HG03060 (cell line): ENCODE measurements at regions not wholly inside any gene's neighbourhood (a gene's known extent, or its start where the extent isn't known, plus 50 kb on each side); places are given as distances from the start of the nearest gene placed in this dataset.
"Not testable (repeated sequence)": the region's sequence is repeated elsewhere in the genome, so short reads cannot be mapped to it uniquely, and the experiment has no call there.

ENCODE experiments used
- ATAC-seq: cut with Tn5 transposase; IDR thresholded peaks from one replicate; pipeline ENCODE4 v1.9.1; 2021; ENCODE audit warnings: low read depth, moderate number of reproducible peaks; ENCODE audit not compliant: unreplicated experiment

DNA sequence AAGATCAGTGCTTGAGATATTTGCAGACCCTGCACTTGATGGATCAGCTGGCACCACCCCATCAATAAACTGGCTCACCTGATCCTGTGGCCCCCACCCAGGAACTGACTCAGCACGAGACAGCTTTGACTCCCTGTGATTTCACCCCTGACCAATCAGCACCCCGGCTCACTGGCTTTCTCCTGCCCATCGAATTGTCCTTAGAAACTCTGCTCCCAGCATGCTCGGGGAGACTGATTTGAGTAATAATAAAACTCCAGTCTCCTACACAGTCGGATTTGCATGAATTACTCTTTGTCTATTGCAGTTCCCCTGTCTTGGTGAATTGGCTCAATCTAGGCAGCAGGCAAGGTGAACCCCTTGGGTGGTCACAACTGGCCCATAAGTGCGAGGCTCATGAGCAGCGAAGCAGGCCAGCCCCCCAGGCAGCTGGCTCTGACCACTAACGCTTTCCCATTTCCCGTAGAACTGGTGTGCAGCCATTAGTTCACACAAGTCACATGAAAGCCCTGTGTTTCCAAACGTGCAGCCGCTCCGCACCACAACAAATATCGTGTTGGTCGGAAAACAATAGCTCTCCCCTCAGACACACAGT lies 79.6 kb downstream of the RSPH3 start:
- no peak for ATAC-seq

DNA sequence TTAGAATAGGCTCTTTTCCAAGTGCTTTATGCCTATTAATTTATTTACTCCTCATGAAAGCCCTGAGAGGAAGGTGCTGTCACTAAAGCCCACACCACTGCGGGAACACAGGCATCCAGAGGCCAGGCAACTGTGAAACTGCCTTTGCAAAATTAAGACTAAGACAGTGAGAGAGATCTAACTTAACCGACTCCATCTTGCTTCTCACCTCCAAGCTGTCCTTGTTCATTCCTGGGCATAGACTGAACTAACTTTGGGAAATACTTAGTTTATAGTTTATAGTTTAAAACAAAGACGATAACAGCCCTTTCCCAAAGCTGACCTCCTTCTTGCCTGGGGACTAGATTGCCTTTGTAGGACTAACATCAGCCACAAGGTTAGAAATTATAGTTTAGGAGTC lies 80.1 kb downstream of the RSPH3 start:
- no peak for ATAC-seq

DNA sequence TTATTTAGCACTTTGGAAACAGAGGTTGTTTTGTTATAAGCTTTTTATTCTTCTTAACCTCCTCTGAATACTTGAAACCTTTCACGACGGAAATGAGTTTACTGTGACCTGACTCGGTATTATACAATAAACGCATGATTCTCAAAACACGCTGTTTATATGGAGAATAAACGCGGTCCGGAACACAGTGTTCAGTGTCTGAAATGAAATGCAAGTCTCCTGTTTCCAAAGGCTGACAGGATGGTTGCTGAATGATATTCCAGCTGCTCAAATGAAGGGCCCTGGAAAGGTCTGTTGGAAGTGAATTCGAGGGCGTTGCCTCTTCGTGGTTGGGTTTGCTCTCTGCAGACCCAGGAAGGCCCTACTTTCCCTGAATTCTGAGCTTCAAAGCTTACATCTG lies 83.4 kb downstream of the RSPH3 start:
- no peak for ATAC-seq

GRCh38 chr6:158914923-158915322 lies 85.1 kb downstream of the RSPH3 start:
- no peak for ATAC-seq

DNA sequence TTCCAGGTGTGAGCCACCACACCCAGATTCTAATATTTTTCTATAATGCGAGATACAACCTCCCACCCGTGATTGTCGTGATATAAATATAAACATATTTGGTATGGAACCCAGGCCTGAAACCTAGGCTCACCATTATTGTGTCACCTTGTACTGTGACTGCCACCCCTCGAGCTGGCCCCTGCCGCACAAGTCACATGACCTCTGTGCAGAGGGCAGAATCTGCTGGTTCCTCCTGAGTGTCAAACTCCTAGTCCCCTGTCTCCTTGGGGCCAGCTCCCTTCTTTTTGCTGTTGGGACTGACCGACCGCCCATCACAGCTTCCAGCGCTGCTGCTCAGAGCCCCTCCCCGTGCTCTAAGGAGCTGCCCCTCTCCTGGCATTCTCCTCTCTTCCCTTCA lies 86.4 kb downstream of the RSPH3 start:
- ATAC-seq: no peak

- no peak for ATAC-seq
Measured at GRCh38 chr6:158912655-158913054, 87.3 kb downstream of the RSPH3 start.

DNA sequence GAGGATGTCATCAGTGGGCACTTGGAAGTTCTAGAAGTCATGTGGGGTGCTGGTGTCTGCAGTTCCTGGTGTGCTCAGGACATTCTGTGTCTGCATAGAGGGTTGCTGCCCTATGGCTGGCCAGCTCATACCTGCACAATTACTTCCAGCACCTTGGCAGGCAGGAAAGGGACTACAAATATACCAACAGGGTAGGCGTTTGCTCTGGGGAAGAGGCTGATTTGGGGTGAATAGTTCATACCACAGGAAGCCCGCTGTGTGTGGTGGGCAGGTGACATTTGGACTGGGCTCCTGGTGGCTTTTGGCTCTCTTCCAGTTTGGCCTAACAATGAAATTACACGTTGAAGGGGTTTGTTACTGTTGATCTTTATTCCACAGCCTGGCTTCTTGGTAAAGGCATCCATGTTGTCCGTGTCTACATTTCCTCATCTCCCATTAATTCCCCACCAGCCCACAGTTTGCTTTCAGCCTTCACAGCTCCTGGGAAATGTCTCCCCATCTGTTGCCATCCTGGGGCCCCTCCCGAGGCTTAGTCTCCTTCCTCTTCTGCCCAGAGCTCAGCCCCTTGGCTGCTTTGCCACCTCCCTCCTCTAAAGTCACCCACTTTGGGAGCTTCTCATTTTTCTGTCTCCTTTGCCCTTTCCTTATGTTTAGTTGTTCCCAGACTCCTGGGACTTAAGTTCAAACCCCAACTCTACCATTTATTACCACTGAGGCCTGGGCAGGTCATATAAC lies 88.1 kb downstream of the RSPH3 start:
- no peak for ATAC-seq

GRCh38 chr6:158910484-158911440 lies 89.2 kb downstream of the RSPH3 start:
- no peak for ATAC-seq

- ATAC-seq: no peak
Measured at GRCh38 chr6:158909938-158910337, 90.1 kb downstream of the RSPH3 start.

- ATAC-seq: no peak
Measured at GRCh38 chr6:158908606-158909005, 89.4 kb upstream of the EZR start.

DNA sequence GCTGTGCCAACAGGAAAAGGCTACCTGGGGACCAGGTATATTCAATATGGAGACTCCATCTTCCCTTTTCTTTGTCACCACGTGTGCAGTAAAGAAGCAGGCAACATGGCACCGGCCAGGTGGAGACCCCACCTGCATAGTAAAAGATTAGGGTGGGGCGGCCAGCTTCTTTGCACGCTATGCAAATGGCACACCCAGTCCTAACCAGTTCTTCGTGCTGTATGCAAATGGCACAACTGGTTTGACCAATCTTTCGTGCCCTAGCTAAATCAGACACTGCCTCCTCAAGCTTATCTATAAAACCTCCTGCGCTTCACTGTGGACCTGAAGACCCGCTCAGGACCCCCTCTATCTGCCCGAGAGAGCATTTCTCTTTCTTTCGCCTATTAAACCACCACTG lies 88.8 kb upstream of the EZR start:
- no peak for ATAC-seq

- no peak for ATAC-seq
Measured at GRCh38 chr6:158906926-158907325, 87.8 kb upstream of the EZR start.

DNA sequence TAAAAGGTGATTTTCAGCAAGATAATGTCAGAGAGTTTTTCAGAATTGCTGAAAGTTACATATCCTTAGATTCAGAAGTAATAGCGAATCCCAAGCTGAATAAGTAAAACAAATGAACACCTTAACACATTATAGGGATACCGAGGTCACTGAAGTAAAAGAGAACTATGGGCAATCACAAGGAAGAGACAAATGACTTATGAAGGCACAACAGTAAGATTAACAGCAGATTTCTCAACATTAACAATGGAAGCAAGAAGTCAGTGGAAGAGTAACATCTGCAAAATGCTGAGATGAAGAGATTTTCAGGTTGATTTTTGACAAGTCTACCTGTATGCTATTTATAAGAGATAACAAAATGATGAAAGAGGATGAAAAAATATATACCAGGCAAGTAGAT lies 86.1 kb upstream of the EZR start:
- no peak for ATAC-seq

- ATAC-seq: no peak
Measured at GRCh38 chr6:158903801-158904200, 84.6 kb upstream of the EZR start.

- ATAC-seq: no peak
Measured at GRCh38 chr6:158900663-158901312, 81.6 kb upstream of the EZR start.

- ATAC-seq: no peak
Measured at GRCh38 chr6:158897236-158897635, 78.1 kb upstream of the EZR start.

DNA sequence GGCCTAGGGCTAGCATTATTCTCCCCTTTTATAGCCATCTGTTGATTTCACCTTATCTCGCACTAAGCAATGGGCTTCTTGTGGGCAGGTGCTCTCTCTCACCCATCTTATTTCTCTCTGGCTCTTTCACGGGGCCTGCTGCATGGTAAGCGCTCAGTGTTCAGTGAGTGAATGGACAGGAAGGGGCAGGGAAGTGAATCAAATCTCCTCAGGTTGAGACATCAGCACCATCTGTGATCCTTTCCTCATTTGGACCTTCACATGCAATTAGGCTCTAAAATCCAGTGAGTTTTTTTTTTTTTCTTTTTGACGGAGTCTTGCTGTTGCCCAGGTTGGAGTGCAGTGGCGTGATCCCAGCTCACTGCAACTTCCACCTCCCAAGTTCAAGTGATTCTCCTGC lies 76.5 kb upstream of the EZR start:
- ATAC-seq: no peak

GRCh38 chr6:158894193-158894592 lies 75.0 kb upstream of the EZR start:
- ATAC-seq: no peak

DNA sequence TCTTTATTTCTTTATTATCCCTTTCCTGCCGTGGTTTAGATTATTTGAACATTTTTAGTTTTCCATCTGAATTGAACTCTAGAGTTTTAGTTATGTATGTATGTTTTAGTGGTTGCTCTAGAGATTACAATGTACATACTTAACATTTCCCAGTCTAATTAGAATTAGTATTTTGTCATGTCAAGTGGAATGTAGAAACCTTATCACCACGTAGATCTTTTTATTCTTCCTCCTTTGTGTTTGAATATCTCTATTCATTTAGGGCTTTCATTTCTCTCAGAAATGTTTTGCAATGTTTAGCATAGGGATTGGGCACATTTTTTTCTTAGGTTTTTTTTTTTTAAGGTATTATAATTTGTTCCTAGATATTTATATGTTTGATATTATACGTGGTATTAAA lies 73.1 kb upstream of the EZR start:
- no peak for ATAC-seq

DNA sequence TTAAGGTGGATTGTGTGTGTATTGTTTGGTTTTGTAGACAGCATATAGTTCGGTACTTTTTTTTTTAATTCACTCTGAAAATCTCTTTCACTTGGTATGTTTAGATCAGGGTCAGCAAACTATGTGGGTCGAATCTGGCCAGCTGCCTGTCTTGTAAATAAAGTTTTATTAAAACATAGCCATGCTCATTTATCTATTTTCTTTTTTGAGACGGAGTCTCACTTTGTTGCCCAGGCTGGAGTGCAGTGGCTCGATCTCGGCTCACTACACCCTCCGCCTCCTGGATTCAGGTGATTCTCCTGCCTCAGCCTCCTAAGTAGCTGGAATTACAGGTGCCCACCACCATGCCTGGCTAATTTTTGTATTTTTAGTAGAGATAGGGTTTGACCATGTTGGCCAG lies 72.4 kb upstream of the EZR start:
- ATAC-seq: not testable (repeated sequence)

- not testable (repeated sequence) for ATAC-seq
Measured at GRCh38 chr6:158888171-158888570, 69.0 kb upstream of the EZR start.
